GM21723 (cell line): ENCODE measurements at regions not wholly inside any gene's neighbourhood (a gene's known extent, or its start where the extent isn't known, plus 50 kb on each side); places are given as distances from the start of the nearest gene placed in this dataset.
"Not testable (repeated sequence)": the region's sequence is repeated elsewhere in the genome, so short reads cannot be mapped to it uniquely, and the experiment has no call there.

Experiments used
- ATAC-seq: cut with Tn5 transposase; IDR thresholded peaks from one replicate; pipeline ENCODE4 v1.9.1; 2021; ENCODE audit warnings: mild to moderate bottlenecking, moderate library complexity; ENCODE audit not compliant: unreplicated experiment

DNA sequence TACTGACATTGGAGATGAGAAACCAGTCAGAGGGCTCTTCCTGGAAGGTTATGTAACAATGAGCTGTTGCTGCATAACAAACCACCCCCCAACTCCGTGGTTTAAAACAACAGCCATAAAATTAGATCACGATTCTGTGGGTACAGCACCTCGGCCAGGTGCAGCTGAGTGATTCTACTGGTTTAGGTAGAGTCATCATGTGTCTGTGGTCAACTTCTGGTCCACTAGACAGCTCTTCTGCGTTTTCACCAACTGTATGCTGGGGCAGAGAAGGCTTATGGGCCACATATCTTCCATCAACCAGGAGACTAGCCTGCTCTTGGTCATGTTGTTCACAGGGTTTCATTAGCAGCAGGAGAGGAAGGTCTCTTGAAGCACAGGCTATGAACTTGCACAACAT, 585.5 kb downstream of the KCTD12 start:
- ATAC-seq, result no peak

- ATAC-seq, result no peak
Observed at GRCh38 chr13:76297331-76297730, 588.9 kb downstream of the KCTD12 start.

DNA sequence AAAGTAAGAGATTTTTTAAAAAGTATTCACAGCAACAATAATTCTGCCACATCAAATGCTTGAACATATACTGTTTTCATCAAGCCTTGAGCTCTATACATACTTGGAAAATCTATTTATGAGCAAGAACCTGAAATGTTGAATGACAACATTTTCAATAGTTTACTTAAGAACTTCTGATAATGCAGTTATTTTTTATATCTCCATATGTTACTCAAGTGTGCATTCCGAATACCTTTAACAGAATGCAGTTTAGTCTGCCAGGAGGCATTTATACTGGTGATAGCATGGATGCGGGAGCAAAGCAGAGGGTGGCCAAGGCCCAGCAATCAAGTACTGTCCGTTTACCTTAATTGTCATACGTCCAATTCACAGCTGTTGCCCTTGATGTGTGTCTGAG, 589.5 kb downstream of the KCTD12 start:
- ATAC-seq, result no peak

DNA sequence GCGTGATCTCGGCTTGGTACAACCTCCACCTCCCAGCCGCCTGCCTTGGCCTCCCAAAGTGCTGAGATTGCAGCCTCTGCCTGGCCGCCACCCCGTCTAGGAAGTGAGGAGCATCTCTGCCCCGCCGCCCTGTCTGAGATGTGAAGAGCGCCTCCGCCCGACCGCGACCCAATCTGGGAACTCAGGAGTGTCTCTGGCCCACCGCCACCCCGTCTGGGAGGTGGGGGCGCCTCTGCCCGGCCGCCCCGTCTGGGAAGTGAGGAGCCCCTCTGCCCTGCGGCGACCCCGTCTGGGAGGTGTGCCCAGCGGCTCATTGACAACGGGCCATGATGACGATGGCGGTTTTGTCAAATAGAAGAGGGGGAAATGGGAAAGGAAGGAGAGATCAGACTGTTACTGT, 591.2 kb downstream of the KCTD12 start:
- ATAC-seq, result not testable (repeated sequence)

DNA sequence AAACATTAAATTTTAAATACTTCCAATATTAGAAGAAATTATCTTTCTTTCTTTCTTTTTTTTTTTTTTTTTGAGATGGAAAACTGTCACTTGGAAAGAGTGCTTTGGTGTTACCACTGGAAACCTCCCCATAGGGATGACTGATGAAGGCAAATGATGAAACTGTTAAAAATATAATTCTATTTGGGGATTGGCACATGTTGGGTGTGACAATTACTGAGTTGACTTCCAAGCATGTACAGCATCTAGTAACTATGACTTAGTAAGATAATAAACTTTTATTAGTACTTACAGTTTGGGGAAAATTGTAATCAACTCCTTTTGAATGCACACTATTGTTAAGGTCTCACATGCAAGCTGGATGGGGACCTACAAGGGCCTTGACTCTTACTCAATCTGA, 592.5 kb downstream of the KCTD12 start:
- ATAC-seq, result no peak

DNA sequence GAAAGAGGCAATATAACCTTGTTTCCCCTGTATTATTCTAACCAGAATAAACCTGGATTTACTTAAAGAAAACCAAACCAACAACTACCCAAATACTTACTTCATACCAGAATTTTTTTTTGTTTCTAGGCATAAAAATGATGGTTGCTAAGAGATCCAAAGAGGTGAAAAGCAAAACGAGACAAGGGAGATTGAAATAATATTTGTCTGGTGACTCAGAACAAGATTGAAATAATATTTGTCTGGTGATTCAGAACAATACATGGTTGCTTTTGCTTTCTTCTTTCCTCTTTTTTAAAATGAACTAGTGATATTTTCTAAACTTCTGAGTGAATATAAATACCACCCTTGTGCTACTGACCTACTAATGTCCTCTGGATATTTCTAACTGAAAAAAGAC, 592.9 kb downstream of the KCTD12 start:
- ATAC-seq, result peak; percentile 47

GRCh38 chr13:76292726-76293125, 593.5 kb downstream of the KCTD12 start:
- ATAC-seq, result no peak

- ATAC-seq, result no peak
Observed at GRCh38 chr13:76292031-76292430, 594.2 kb downstream of the KCTD12 start.

DNA sequence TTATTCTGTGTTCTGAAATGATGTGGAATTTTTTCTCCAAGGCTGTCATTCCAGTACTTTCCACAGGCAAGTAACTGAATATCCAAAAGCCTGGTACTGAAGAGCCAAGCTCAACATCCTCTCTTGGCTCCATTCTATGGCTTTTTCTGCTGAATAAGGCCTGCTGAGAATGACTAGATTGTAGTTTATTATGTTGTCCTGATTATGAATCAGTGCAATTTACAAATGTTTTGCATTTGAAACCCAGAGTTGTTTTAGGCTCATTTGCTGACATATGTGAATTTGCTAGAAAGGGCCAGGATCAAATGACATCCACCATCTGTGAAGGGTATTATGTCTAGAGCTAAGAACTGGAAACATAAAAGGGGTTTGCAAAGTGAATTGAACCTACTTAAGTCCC, 596.6 kb downstream of the KCTD12 start:
- no peak for ATAC-seq

- no peak for ATAC-seq
Observed at GRCh38 chr13:76286178-76286577, 600.0 kb downstream of the KCTD12 start.

DNA sequence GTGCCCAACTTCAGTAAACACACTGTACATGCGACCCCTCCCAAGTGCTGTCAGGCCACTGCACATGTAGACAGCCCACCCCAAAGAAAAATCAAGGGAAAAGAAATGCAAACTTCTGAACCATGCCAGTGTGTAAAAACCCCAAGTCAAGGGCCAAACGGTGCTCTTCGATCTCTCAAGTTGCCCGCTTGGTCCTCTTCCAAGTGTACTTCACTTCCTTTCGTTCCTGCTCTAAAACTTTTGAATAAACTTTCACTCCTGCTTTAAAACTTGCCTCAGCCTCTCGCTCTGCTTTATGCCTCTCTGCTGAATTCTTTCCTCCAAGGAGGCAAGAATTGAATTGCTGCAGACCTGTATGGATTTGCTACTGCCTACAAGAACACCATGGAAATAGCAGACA, 600.7 kb downstream of the KCTD12 start:
- no peak for ATAC-seq

DNA sequence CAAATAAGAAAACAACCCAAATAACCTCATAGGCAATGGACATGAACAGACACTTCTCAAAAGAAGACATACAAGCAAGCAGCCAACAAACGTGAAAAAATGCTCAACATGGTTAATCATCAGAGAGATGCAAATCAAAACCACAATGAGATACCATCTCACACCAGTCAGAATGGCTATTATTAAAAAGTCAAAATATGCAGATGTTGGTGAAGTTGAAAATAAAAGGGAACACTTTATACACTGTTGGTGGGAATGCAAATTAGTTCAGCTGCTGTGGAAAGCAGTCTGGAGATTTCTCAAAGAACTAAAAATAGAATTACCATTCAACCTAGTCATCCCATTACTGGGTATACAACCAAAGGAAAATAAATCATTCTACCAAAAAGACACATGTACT, 606.4 kb downstream of the KCTD12 start:
- not testable (repeated sequence) for ATAC-seq

DNA sequence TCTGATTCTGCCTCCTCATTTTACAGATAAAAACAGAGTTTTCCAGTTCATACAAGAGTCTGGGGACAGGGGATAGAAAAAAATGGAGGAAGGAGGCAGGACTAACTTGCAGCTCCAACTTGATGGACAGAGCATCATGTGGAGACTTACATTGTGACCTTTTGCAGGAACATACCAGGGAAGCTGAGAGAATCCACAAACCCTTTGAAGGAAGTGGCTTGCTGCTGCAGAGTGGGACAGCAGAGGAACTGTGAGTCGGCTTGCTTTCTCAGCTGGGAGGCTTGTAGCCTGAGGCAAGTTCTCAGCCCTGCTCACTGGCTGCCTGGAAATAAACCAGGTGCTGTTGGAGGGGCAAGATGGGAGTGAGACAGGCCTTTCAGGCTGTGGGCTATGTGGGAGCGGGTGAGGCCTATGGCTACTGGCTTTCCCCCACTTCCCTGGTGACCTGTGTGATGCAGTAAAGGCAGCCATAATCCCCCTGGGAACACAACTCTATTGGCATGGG, 614.4 kb downstream of the KCTD12 start:
- no peak for ATAC-seq

DNA sequence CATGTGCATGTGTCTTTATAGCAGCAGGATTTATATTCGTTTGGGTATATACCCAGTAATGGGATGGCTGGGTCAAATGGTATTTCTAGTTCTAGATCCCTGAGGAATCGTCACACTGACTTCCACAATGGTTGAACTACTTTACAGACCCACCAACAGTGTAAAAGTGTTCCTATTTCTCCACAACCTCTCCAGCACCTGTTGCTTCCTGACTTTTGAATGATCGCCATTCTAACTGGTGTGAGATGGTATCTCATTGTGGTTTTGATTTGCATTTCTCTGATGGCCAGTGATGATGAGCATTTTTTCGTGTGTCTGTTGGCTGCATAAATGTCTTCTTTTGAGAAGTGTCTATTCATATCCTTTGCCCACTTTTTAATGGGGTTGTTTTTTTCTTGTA, 617.9 kb downstream of the KCTD12 start:
- ATAC-seq, result not testable (repeated sequence)

- ATAC-seq, result no peak
Observed at GRCh38 chr13:76267216-76267615, 619.0 kb downstream of the KCTD12 start.

DNA sequence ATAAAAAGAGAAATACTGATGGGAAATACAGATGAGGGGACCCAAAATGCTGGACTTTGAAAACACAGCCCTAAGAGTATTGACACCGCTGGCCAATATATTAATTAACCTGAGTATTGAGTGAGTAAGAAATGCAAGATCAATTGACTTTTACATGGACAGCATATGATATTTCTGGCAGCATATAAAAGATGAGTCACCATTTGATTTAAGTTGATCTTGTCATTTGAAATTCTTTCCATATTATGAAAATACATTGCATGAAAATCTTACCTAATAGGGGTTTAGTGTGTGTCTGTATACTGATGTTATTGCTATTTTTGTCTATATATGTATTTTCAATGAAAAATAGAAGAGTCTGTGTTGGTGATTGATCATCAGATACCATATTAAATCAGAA, 619.6 kb downstream of the KCTD12 start:
- no peak for ATAC-seq

- no peak for ATAC-seq
Observed at GRCh38 chr13:76250211-76250610, 614.1 kb downstream of the LMO7 start.

- no peak for ATAC-seq
Observed at GRCh38 chr13:76245920-76246319, 609.8 kb downstream of the LMO7 start.

DNA sequence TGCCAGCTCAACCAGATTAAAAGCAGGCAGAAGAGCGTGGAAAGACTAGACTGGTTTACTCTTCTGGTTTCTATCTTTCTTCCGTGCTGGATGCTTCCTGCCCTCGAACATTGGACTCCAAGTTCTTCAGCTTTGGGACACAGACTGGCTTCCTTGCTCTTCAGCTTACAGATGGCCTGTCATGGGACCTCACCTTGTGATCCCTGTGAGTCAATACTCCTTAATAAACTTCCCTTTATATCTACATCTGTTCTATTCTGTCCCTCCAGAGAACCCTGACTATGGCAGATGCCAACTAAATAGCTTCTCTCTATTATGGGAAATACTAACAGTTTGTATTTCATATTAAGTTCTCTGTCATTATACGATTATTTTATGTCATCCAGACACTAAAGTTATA, 609.1 kb downstream of the LMO7 start:
- ATAC-seq, result no peak

- not testable (repeated sequence) for ATAC-seq
Observed at GRCh38 chr13:76243120-76243519, 607.0 kb downstream of the LMO7 start.

- ATAC-seq, result no peak
Observed at GRCh38 chr13:76239031-76239680, 603.0 kb downstream of the LMO7 start.

- no peak for ATAC-seq
Observed at GRCh38 chr13:76231522-76232167, 595.5 kb downstream of the LMO7 start.

DNA sequence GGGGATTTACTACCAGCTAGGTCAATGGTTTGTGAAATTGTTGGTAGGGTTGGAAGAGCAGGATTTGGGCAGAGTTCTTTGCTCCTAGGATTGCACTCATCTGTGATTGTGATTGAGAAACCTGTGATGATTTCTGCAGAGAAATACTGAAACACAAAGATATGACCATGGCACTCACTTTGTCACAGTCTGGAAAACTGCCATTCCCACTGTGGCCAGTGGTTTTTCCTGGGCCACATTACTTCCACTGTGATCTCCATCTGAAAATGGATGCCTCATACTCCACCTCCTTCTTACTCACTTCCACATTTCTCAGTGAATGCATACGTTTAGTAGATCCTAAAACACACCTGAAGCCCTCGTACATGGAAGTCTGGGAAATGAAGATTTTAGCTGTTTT, 593.2 kb downstream of the LMO7 start:
- ATAC-seq, result no peak
